ENCODE measurements at regions not wholly inside any gene's neighbourhood (a gene's known extent, or its start where the extent isn't known, plus 50 kb on each side); places are given as distances from the start of the nearest gene placed in this dataset.

GRCh38 chr7:13077466-13077865 is 390.0 kb downstream of the ARL4A start:
- H3K27me3 ChIP-seq, result no peaks in the 10 kb centered on the region
- WGBS, 2 donors, result 81 to 83% methylated on average over 3 of the region's 3 CpGs
- H3K4me1 ChIP-seq, result peaks cover 0 to 8% (median 0%) of the 10 kb centered on the region in 4 donors
- H3K9me3 ChIP-seq, result no peaks in the 10 kb centered on the region
- no peak for DNase-seq
- no peak overlapping the region for H3K4me3 ChIP-seq
- H3K27ac ChIP-seq, result no peak overlapping the region
- H3K36me3 ChIP-seq, result no peaks in the 10 kb centered on the region
- no peak for TF ChIP-seq POLR2AphosphoS5 (IDR thresholded peaks at IDR 0.05)
- intact Hi-C loops (cut with DNase I), result no loop called here

GRCh38 chr7:13078105-13078504 is 390.7 kb downstream of the ARL4A start:
- intact Hi-C loops (cut with DNase I), result no loop called here
- no peak for DNase-seq
- 39 to 53% methylated on average over 3 of the region's 3 CpGs for WGBS, 2 donors
- H3K4me3 ChIP-seq, result no peak overlapping the region
- H3K4me1 ChIP-seq, result peaks cover 0 to 8% (median 0%) of the 10 kb centered on the region in 4 donors
- no peaks in the 10 kb centered on the region for H3K27me3 ChIP-seq
- H3K9me3 ChIP-seq, result no peaks in the 10 kb centered on the region
- TF ChIP-seq EP300 (IDR thresholded peaks at IDR 0.05), result no peak
- TF ChIP-seq POLR2AphosphoS5 (IDR thresholded peaks at IDR 0.05), result no peak
- no peak for TF ChIP-seq CTCF (IDR thresholded peaks at IDR 0.05)
- TF ChIP-seq POLR2A (IDR thresholded peaks at IDR 0.05), result no peak
- no peak overlapping the region for H3K27ac ChIP-seq
- H3K36me3 ChIP-seq, result no peaks in the 10 kb centered on the region

- intact Hi-C loops (cut with DNase I), result no loop called here
- H3K27ac ChIP-seq, result no peak overlapping the region
- H3K9me3 ChIP-seq, result no peaks in the 10 kb centered on the region
- H3K4me3 ChIP-seq, result no peak overlapping the region
- WGBS, 2 donors, result 91 to 94% methylated on average over 1 of the region's 1 CpG
- TF ChIP-seq CTCF (IDR thresholded peaks at IDR 0.05) (no peak), POLR2A (IDR thresholded peaks at IDR 0.05) (no peak), EP300 (IDR thresholded peaks at IDR 0.05) (no peak), POLR2AphosphoS5 (IDR thresholded peaks at IDR 0.05) (no peak)
- no peaks in the 10 kb centered on the region for H3K27me3 ChIP-seq
- H3K4me1 ChIP-seq, result no peaks in the 10 kb centered on the region
- no peaks in the 10 kb centered on the region for H3K36me3 ChIP-seq
- DNase-seq, result no peak
These were observed 403.5 kb downstream of the ARL4A start for GRCh38 chr7:13090959-13091358.

GRCh38 chr7:13091974-13092707 is 404.7 kb downstream of the ARL4A start:
- no peak for DNase-seq
- intact Hi-C loops (cut with DNase I), result no loop called here
- 64 to 80% methylated on average over 4 of the region's 4 CpGs for WGBS, 2 donors

GRCh38 chr7:13092708-13093005 is 405.2 kb downstream of the ARL4A start:
- no peak for DNase-seq
- Histone ChIP-seq H3K27ac (no peak overlapping the region), H3K4me3 (no peak overlapping the region), H3K27me3 (no peaks in the 10 kb centered on the region), H3K36me3 (no peaks in the 10 kb centered on the region), H3K4me1 (no peaks in the 10 kb centered on the region), H3K9me3 (no peaks in the 10 kb centered on the region)
- WGBS, 2 donors, result 37 to 67% methylated on average over 2 of the region's 2 CpGs
- intact Hi-C loops (cut with DNase I), result no loop called here
- TF ChIP-seq POLR2AphosphoS5 (IDR thresholded peaks at IDR 0.05), result no peak
- TF ChIP-seq CTCF (IDR thresholded peaks at IDR 0.05), result no peak
- no peak for TF ChIP-seq EP300 (IDR thresholded peaks at IDR 0.05)
- no peak for TF ChIP-seq POLR2A (IDR thresholded peaks at IDR 0.05)

More at GRCh38 chr7:13091974-13092707, 404.7 kb downstream of the ARL4A start:
- Histone ChIP-seq H3K27me3 (no peaks in the 10 kb centered on the region), H3K27ac (no peak overlapping the region), H3K4me3 (no peak overlapping the region), H3K9me3 (no peaks in the 10 kb centered on the region), H3K36me3 (no peaks in the 10 kb centered on the region), H3K4me1 (no peaks in the 10 kb centered on the region)
- no peak for TF ChIP-seq POLR2AphosphoS5 (IDR thresholded peaks at IDR 0.05)
- TF ChIP-seq EP300 (IDR thresholded peaks at IDR 0.05), result no peak
- TF ChIP-seq POLR2A (IDR thresholded peaks at IDR 0.05), result no peak
- TF ChIP-seq CTCF (IDR thresholded peaks at IDR 0.05), result no peak

All from sigmoid colon (tissue), 6 donors.